WTC11 (cell line): ENCODE measurements at regions not wholly inside any gene's neighbourhood (a gene's known extent, or its start where the extent isn't known, plus 50 kb on each side); places are given as distances from the start of the nearest gene placed in this dataset.

Experiments used
- ATAC-seq: fragments of 200-7000 bp; cut with Tn5 transposase; 2 replicates; pipeline ENCODE4 v1.10.0; 2021; ENCODE audit warnings: mild to moderate bottlenecking, moderate library complexity
- CTCF ChIA-PET: fragments of 300-600 bp; sonication (Branson Sonifier 250); formaldehyde crosslinking; loops from one replicate; lab custom pipeline; 2021; ENCODE audit warnings: antibody characterized with exemption; lab: Charles Lee
- POLR2A ChIA-PET: fragments of 350-600 bp; sonication (Branson Sonifier 250); formaldehyde crosslinking; loops from one replicate; lab custom pipeline; 2021; ENCODE audit warnings: antibody characterized with exemption; lab: Charles Lee
- DNase-seq: peaks from one replicate; pipeline ENCODE4 v3.0.0; 2021; ENCODE audit warnings: low spot score
- H3K27ac Mint-ChIP-seq: 2 replicates; pipeline ENCODE4 v1.8.0; 2021; ENCODE audit warnings: mixed read lengths
- H3K27me3 Mint-ChIP-seq: 2 replicates; pipeline ENCODE4 v1.8.0; 2021; ENCODE audit warnings: low read depth, mild to moderate bottlenecking, moderate library complexity, mixed read lengths
- H3K36me3 Mint-ChIP-seq: 2 replicates; pipeline ENCODE4 v1.8.0; 2021; ENCODE audit warnings: mixed read lengths
- H3K4me1 Mint-ChIP-seq: 2 replicates; pipeline ENCODE4 v1.8.0; 2022; ENCODE audit warnings: mixed read lengths
- H3K4me3 Mint-ChIP-seq: 2 replicates; pipeline ENCODE4 v1.8.0; 2021; ENCODE audit warnings: mild to moderate bottlenecking, moderate library complexity, mixed read lengths
- H3K9me3 Mint-ChIP-seq: 2 replicates; pipeline ENCODE4 v1.8.0; 2021; ENCODE audit warnings: mixed read lengths
- ATF1 ChIP-seq: sonication (generic); formaldehyde crosslinking; IDR thresholded peaks from 2 replicates; pipeline ENCODE4 v1.8.1; 2023; ENCODE audit warnings: mild to moderate bottlenecking, moderate library complexity, missing genetic modification reagents
- ETV6 ChIP-seq: sonication (generic); formaldehyde crosslinking; IDR thresholded peaks from 2 replicates; pipeline ENCODE4 v1.8.1; 2022; ENCODE audit warnings: mild to moderate bottlenecking, missing genetic modification reagents
- MXD4 ChIP-seq: fragments of 250-450 bp; sonication (Bioruptor Pico); IDR thresholded peaks from 2 replicates; pipeline ENCODE4 v1.8.0; 2021; ENCODE audit warnings: mild to moderate bottlenecking, moderate library complexity, borderline replicate concordance
- NR1H2 ChIP-seq: sonication (generic); formaldehyde crosslinking; IDR thresholded peaks from 2 replicates; pipeline ENCODE4 v1.9.0; 2021; ENCODE audit warnings: mild to moderate bottlenecking, moderate library complexity, missing genetic modification reagents
- RORB ChIP-seq: fragments of 250-450 bp; sonication (Bioruptor Pico); IDR thresholded peaks from 2 replicates; pipeline ENCODE4 v1.9.0; 2021; ENCODE audit warnings: mild to moderate bottlenecking
- ZNF121 ChIP-seq: sonication (generic); formaldehyde crosslinking; IDR thresholded peaks from 2 replicates; pipeline ENCODE4 v1.8.0; 2023; ENCODE audit warnings: missing genetic modification reagents
- ZNF219 ChIP-seq: sonication (generic); formaldehyde crosslinking; IDR thresholded peaks from 2 replicates; pipeline ENCODE4 v1.8.0; 2023; ENCODE audit warnings: missing genetic modification reagents, mild to moderate bottlenecking, borderline replicate concordance
- ZNF317 ChIP-seq: sonication (generic); formaldehyde crosslinking; IDR thresholded peaks from 2 replicates; pipeline ENCODE4 v1.8.1; 2023; ENCODE audit warnings: low read depth, mild to moderate bottlenecking, moderate library complexity, missing genetic modification reagents, borderline replicate concordance
- ZNF396 ChIP-seq: fragments of 250-450 bp; sonication (Bioruptor Pico); IDR thresholded peaks from 2 replicates; pipeline ENCODE4 v1.8.0; 2021; ENCODE audit warnings: mild to moderate bottlenecking, moderate library complexity, borderline replicate concordance
- TF ChIP-seq, protein P1 (sequence below): fragments of 250-450 bp; sonication (Bioruptor Pico); IDR thresholded peaks from 2 replicates; pipeline ENCODE4 v2.1.2; 2022; ENCODE audit warnings: mild to moderate bottlenecking, moderate library complexity
- TF ChIP-seq, protein P2 (sequence below): fragments of 200-600 bp; IDR thresholded peaks from 2 replicates; pipeline ENCODE4 v1.8.0; 2022; ENCODE audit warnings: antibody characterized with exemption
- TF ChIP-seq, protein P3 (sequence below): sonication (generic); formaldehyde crosslinking; IDR thresholded peaks from 2 replicates; pipeline ENCODE4 v1.8.0; 2023; ENCODE audit warnings: missing genetic modification reagents, mild to moderate bottlenecking, borderline replicate concordance
- TF ChIP-seq, protein P4 (sequence below): sonication (generic); formaldehyde crosslinking; IDR thresholded peaks from 2 replicates; pipeline ENCODE4 v1.8.1; 2023; ENCODE audit warnings: mild to moderate bottlenecking, missing genetic modification reagents, moderate library complexity
- TF ChIP-seq, protein P5 (sequence below): sonication (generic); formaldehyde crosslinking; IDR thresholded peaks from 2 replicates; pipeline ENCODE4 v1.8.0; 2022; ENCODE audit warnings: mild to moderate bottlenecking, missing genetic modification reagents
- TF ChIP-seq, protein P6 (sequence below): fragments of 250-450 bp; sonication (Bioruptor Pico); IDR thresholded peaks from 2 replicates; pipeline ENCODE4 v1.9.0; 2021; ENCODE audit warnings: mild to moderate bottlenecking
- TF ChIP-seq, protein P7 (sequence below): fragments of 250-450 bp; sonication (Bioruptor Pico); IDR thresholded peaks from 2 replicates; pipeline ENCODE4 v1.8.0; 2021; ENCODE audit warnings: mild to moderate bottlenecking
- TF ChIP-seq, protein P8 (sequence below): sonication (generic); formaldehyde crosslinking; IDR thresholded peaks from 2 replicates; pipeline ENCODE4 v1.8.1; 2022; ENCODE audit warnings: low read depth, missing genetic modification reagents, borderline replicate concordance
- TF ChIP-seq, protein P9 (sequence below): sonication (generic); formaldehyde crosslinking; IDR thresholded peaks from 2 replicates; pipeline ENCODE4 v1.8.1; 2022; ENCODE audit warnings: mild to moderate bottlenecking, moderate library complexity, missing genetic modification reagents

DNA sequence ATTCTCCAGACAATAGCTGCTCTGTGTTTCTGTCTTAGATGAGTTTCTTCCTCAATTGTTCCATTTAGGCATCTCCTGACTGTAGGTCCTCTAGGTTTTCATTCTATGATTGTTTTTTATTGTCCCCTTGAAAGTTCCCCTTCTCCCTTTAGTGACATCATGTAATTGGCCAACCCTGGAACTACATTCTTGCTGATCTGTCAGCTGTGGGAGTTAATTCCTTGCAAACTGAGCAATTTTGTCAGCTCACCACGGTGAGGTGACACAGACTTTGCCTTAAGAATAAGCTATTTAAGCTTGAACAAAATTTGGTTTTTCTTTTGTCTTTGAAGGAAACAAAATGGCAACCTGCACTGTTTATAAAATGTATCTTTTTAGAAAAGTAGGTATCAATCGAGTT lies 95.9 kb downstream of the TXNL1 start (continued):
- TF ChIP-seq, protein P1, sequence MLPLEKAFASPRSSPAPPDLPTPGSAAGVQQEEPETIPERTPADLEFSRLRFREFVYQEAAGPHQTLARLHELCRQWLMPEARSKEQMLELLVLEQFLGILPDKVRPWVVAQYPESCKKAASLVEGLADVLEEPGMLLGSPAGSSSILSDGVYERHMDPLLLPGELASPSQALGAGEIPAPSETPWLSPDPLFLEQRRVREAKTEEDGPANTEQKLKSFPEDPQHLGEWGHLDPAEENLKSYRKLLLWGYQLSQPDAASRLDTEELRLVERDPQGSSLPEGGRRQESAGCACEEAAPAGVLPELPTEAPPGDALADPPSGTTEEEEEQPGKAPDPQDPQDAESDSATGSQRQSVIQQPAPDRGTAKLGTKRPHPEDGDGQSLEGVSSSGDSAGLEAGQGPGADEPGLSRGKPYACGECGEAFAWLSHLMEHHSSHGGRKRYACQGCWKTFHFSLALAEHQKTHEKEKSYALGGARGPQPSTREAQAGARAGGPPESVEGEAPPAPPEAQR (CRISPR knock-in tag) = no peak
- TF ChIP-seq ATF1 (CRISPR knock-in tag) (no peak), ZNF121 (CRISPR knock-in tag) (no peak), NR1H2 (CRISPR knock-in tag) (no peak)
- TF ChIP-seq, protein P2, sequence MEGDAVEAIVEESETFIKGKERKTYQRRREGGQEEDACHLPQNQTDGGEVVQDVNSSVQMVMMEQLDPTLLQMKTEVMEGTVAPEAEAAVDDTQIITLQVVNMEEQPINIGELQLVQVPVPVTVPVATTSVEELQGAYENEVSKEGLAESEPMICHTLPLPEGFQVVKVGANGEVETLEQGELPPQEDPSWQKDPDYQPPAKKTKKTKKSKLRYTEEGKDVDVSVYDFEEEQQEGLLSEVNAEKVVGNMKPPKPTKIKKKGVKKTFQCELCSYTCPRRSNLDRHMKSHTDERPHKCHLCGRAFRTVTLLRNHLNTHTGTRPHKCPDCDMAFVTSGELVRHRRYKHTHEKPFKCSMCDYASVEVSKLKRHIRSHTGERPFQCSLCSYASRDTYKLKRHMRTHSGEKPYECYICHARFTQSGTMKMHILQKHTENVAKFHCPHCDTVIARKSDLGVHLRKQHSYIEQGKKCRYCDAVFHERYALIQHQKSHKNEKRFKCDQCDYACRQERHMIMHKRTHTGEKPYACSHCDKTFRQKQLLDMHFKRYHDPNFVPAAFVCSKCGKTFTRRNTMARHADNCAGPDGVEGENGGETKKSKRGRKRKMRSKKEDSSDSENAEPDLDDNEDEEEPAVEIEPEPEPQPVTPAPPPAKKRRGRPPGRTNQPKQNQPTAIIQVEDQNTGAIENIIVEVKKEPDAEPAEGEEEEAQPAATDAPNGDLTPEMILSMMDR = no peak
- TF ChIP-seq, protein P3, sequence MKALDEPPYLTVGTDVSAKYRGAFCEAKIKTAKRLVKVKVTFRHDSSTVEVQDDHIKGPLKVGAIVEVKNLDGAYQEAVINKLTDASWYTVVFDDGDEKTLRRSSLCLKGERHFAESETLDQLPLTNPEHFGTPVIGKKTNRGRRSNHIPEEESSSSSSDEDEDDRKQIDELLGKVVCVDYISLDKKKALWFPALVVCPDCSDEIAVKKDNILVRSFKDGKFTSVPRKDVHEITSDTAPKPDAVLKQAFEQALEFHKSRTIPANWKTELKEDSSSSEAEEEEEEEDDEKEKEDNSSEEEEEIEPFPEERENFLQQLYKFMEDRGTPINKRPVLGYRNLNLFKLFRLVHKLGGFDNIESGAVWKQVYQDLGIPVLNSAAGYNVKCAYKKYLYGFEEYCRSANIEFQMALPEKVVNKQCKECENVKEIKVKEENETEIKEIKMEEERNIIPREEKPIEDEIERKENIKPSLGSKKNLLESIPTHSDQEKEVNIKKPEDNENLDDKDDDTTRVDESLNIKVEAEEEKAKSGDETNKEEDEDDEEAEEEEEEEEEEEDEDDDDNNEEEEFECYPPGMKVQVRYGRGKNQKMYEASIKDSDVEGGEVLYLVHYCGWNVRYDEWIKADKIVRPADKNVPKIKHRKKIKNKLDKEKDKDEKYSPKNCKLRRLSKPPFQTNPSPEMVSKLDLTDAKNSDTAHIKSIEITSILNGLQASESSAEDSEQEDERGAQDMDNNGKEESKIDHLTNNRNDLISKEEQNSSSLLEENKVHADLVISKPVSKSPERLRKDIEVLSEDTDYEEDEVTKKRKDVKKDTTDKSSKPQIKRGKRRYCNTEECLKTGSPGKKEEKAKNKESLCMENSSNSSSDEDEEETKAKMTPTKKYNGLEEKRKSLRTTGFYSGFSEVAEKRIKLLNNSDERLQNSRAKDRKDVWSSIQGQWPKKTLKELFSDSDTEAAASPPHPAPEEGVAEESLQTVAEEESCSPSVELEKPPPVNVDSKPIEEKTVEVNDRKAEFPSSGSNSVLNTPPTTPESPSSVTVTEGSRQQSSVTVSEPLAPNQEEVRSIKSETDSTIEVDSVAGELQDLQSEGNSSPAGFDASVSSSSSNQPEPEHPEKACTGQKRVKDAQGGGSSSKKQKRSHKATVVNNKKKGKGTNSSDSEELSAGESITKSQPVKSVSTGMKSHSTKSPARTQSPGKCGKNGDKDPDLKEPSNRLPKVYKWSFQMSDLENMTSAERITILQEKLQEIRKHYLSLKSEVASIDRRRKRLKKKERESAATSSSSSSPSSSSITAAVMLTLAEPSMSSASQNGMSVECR (CRISPR knock-in tag) = no peak
- TF ChIP-seq, protein P4, sequence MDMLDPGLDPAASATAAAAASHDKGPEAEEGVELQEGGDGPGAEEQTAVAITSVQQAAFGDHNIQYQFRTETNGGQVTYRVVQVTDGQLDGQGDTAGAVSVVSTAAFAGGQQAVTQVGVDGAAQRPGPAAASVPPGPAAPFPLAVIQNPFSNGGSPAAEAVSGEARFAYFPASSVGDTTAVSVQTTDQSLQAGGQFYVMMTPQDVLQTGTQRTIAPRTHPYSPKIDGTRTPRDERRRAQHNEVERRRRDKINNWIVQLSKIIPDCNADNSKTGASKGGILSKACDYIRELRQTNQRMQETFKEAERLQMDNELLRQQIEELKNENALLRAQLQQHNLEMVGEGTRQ = no peak

DNA sequence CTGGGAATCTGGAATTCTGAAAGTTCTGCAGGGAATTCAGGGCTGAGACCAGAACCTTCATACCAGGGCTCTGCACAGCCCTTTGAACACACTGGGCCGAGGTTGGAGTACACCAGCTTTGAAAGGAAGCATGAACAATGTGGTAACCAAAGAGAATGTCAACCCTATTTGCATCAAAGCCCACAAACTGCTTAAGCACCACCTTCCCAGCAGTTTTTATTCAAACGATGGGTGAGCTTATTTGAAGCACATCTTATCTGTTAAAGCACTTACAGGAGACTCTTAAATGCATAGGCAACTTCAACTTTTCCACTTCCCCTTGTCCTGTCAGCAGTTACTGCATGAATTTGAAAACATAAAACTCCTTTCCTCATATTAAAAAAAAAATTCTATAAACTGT lies 96.6 kb downstream of the TXNL1 start:
- ChIA-PET POLR2A (no interaction called here), CTCF (no interaction called here)
- DNase-seq (no peak), ATAC-seq (peak; percentile 46; the same call in 1 of the 2 replicates)
- Mint-ChIP-seq H3K4me3 (no peak overlapping the region), H3K36me3 (no peaks in the 10 kb centered on the region), H3K4me1 (peaks cover 11% of the 10 kb centered on the region; the same call in 1 of the 2 replicates), H3K27me3 (no peaks in the 10 kb centered on the region), H3K9me3 (peaks cover 8% of the 10 kb centered on the region), H3K27ac (no peak overlapping the region)
- TF ChIP-seq, protein P5, sequence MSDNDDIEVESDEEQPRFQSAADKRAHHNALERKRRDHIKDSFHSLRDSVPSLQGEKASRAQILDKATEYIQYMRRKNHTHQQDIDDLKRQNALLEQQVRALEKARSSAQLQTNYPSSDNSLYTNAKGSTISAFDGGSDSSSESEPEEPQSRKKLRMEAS = no peak
- TF ChIP-seq, protein P6, sequence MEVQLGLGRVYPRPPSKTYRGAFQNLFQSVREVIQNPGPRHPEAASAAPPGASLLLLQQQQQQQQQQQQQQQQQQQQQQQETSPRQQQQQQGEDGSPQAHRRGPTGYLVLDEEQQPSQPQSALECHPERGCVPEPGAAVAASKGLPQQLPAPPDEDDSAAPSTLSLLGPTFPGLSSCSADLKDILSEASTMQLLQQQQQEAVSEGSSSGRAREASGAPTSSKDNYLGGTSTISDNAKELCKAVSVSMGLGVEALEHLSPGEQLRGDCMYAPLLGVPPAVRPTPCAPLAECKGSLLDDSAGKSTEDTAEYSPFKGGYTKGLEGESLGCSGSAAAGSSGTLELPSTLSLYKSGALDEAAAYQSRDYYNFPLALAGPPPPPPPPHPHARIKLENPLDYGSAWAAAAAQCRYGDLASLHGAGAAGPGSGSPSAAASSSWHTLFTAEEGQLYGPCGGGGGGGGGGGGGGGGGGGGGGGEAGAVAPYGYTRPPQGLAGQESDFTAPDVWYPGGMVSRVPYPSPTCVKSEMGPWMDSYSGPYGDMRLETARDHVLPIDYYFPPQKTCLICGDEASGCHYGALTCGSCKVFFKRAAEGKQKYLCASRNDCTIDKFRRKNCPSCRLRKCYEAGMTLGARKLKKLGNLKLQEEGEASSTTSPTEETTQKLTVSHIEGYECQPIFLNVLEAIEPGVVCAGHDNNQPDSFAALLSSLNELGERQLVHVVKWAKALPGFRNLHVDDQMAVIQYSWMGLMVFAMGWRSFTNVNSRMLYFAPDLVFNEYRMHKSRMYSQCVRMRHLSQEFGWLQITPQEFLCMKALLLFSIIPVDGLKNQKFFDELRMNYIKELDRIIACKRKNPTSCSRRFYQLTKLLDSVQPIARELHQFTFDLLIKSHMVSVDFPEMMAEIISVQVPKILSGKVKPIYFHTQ = no peak
- TF ChIP-seq ETV6 (CRISPR knock-in tag) = no peak
- TF ChIP-seq, protein P7, sequence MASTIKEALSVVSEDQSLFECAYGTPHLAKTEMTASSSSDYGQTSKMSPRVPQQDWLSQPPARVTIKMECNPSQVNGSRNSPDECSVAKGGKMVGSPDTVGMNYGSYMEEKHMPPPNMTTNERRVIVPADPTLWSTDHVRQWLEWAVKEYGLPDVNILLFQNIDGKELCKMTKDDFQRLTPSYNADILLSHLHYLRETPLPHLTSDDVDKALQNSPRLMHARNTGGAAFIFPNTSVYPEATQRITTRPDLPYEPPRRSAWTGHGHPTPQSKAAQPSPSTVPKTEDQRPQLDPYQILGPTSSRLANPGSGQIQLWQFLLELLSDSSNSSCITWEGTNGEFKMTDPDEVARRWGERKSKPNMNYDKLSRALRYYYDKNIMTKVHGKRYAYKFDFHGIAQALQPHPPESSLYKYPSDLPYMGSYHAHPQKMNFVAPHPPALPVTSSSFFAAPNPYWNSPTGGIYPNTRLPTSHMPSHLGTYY (CRISPR knock-in tag) = no peak
- no peak for TF ChIP-seq MXD4 (CRISPR knock-in tag)
- TF ChIP-seq, protein P8, sequence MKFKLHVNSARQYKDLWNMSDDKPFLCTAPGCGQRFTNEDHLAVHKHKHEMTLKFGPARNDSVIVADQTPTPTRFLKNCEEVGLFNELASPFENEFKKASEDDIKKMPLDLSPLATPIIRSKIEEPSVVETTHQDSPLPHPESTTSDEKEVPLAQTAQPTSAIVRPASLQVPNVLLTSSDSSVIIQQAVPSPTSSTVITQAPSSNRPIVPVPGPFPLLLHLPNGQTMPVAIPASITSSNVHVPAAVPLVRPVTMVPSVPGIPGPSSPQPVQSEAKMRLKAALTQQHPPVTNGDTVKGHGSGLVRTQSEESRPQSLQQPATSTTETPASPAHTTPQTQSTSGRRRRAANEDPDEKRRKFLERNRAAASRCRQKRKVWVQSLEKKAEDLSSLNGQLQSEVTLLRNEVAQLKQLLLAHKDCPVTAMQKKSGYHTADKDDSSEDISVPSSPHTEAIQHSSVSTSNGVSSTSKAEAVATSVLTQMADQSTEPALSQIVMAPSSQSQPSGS (CRISPR knock-in tag) = no peak
- TF ChIP-seq, protein P9, sequence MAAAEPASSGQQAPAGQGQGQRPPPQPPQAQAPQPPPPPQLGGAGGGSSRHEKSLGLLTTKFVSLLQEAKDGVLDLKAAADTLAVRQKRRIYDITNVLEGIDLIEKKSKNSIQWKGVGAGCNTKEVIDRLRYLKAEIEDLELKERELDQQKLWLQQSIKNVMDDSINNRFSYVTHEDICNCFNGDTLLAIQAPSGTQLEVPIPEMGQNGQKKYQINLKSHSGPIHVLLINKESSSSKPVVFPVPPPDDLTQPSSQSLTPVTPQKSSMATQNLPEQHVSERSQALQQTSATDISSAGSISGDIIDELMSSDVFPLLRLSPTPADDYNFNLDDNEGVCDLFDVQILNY (CRISPR knock-in tag) = no peak
- TF ChIP-seq RORB (CRISPR knock-in tag) = no peak
- no peak for TF ChIP-seq ZNF396 (CRISPR knock-in tag)
- TF ChIP-seq ZNF219 (CRISPR knock-in tag) = no peak
- TF ChIP-seq ZNF317 = no peak
